ENCODE measurements at regions not wholly inside any gene's neighbourhood (a gene's known extent, or its start where the extent isn't known, plus 50 kb on each side); places are given as distances from the start of the nearest gene placed in this dataset.

GRCh38 chr17:55909776-55910175 lies 158.9 kb downstream of the PCTP start:
- H3K4me3 ChIP-seq (ENCODE audit: low read depth, low read length): no peak overlapping the region
- no peak for TF ChIP-seq CTCF (IDR thresholded peaks at IDR 0.05; ENCODE audit: low read depth, low read length)
- TF ChIP-seq MYC (IDR thresholded peaks at IDR 0.05; ENCODE audit: low read depth, low read length): no peak
- TF ChIP-seq POLR2A (IDR thresholded peaks at IDR 0.05; ENCODE audit: extremely low read depth, insufficient read length): no peak
- no peak for DNase-seq (ENCODE audit: low read depth)

- DNase-seq (ENCODE audit: low read depth): no peak
- H3K4me3 ChIP-seq (ENCODE audit: low read depth, low read length): no peak overlapping the region
- TF ChIP-seq CTCF (IDR thresholded peaks at IDR 0.05; ENCODE audit: low read depth, low read length) (no peak), POLR2A (IDR thresholded peaks at IDR 0.05; ENCODE audit: extremely low read depth, insufficient read length) (no peak), MAX (IDR thresholded peaks at IDR 0.05; ENCODE audit: low read depth, low read length) (no peak), MYC (IDR thresholded peaks at IDR 0.05; ENCODE audit: low read depth, low read length) (no peak)
These were observed 160.3 kb downstream of the PCTP start for GRCh38 chr17:55911186-55911585.

GRCh38 chr17:55925440-55925839 lies 174.6 kb downstream of the PCTP start:
- H3K4me3 ChIP-seq (ENCODE audit: low read depth, low read length): no peak overlapping the region
- no peak for TF ChIP-seq CTCF (IDR thresholded peaks at IDR 0.05; ENCODE audit: low read depth, low read length)
- no peak for TF ChIP-seq POLR2A (IDR thresholded peaks at IDR 0.05; ENCODE audit: extremely low read depth, insufficient read length)
- TF ChIP-seq MYC (IDR thresholded peaks at IDR 0.05; ENCODE audit: low read depth, low read length): no peak
- no peak for TF ChIP-seq MAX (IDR thresholded peaks at IDR 0.05; ENCODE audit: low read depth, low read length)
- DNase-seq (ENCODE audit: low read depth): no peak

GRCh38 chr17:55926276-55926990 lies 175.6 kb downstream of the PCTP start:
- peak overlapping the region; percentile 36 for H3K4me3 ChIP-seq (ENCODE audit: low read depth, low read length)
- peak; percentile 81 for DNase-seq (ENCODE audit: low read depth)
- TF ChIP-seq MAX (IDR thresholded peaks at IDR 0.05; ENCODE audit: low read depth, low read length) (no peak), MYC (IDR thresholded peaks at IDR 0.05; ENCODE audit: low read depth, low read length) (no peak), CTCF (IDR thresholded peaks at IDR 0.05; ENCODE audit: low read depth, low read length) (no peak), POLR2A (IDR thresholded peaks at IDR 0.05; ENCODE audit: extremely low read depth, insufficient read length) (no peak)

GRCh38 chr17:55930291-55930809 lies 179.5 kb downstream of the PCTP start:
- no peak for DNase-seq (ENCODE audit: low read depth)
- no peak for TF ChIP-seq MYC (IDR thresholded peaks at IDR 0.05; ENCODE audit: low read depth, low read length)
- no peak for TF ChIP-seq POLR2A (IDR thresholded peaks at IDR 0.05; ENCODE audit: extremely low read depth, insufficient read length)
- TF ChIP-seq CTCF (IDR thresholded peaks at IDR 0.05; ENCODE audit: low read depth, low read length): no peak
- TF ChIP-seq MAX (IDR thresholded peaks at IDR 0.05; ENCODE audit: low read depth, low read length): no peak
- no peak overlapping the region for H3K4me3 ChIP-seq (ENCODE audit: low read depth, low read length)
